PC-9 (cell line): ENCODE measurements at regions not wholly inside any gene's neighbourhood (a gene's known extent, or its start where the extent isn't known, plus 50 kb on each side); places are given as distances from the start of the nearest gene placed in this dataset.

Experiments
- BruUV-seq: library from RNA; stranded (reverse); fragments of 400-500 nt; replicated peaks from 2 replicates; lab custom pipeline; 2021; lab: Mats Ljungman, UMichigan
- CTCF ChIA-PET: fragments of 300-600 bp; sonication (Branson Sonifier 250); formaldehyde crosslinking; loops from one replicate; lab custom pipeline; 2022; ENCODE audit warnings: antibody characterized with exemption; lab: Charles Lee
- POLR2A ChIA-PET: fragments of 300-600 bp; sonication (Branson Sonifier 250); formaldehyde crosslinking; loops from one replicate; lab custom pipeline; 2022; ENCODE audit warnings: antibody characterized with exemption; ENCODE audit not compliant: unreplicated experiment; lab: Charles Lee
- DNase-seq, 2 experiments: peaks; one replicate each; pipeline versions ENCODE4 v3.0.0 to v3.0.0-alpha.2; 2015 to 2022; ENCODE audit warnings: mixed read lengths in 1 of 2
- H2AFZ ChIP-seq: fragments of 200-600 bp; sonication (generic); 2 replicates; pipeline ENCODE4 v1.8.1; 2017; ENCODE audit warnings: antibody characterized with exemption
- H3F3A ChIP-seq: fragments of 200-600 bp; sonication (generic); 2 replicates; pipeline ENCODE4 v1.8.1; 2017; ENCODE audit warnings: antibody characterized with exemption, mild to moderate bottlenecking, low read depth; ENCODE audit not compliant: insufficient read depth
- H3K27ac ChIP-seq: fragments of 200-600 bp; sonication (generic); 2 replicates; pipeline ENCODE4 v1.6.1; 2016; ENCODE audit warnings: mixed run types
- H3K27me3 ChIP-seq: fragments of 200-600 bp; sonication (generic); 2 replicates; pipeline ENCODE4 v1.6.1; 2016; ENCODE audit warnings: low read depth, mixed run types; ENCODE audit not compliant: insufficient read depth
- H3K36me3 ChIP-seq: fragments of 200-600 bp; sonication (generic); 2 replicates; pipeline ENCODE4 v1.6.1; 2016; ENCODE audit warnings: low read depth, mixed run types
- H3K4me1 ChIP-seq: fragments of 200-600 bp; sonication (generic); replicated peaks from 2 replicates; pipeline ENCODE4 v1.6.1; 2016; ENCODE audit warnings: mixed run types; ENCODE audit not compliant: insufficient read depth
- H3K4me2 ChIP-seq: fragments of 200-600 bp; sonication (generic); 2 replicates; pipeline ENCODE4 v1.6.1; 2017; ENCODE audit warnings: mixed run types
- H3K4me3 ChIP-seq: fragments of 200-600 bp; sonication (generic); 2 replicates; pipeline ENCODE4 v1.6.1; 2016; ENCODE audit warnings: mixed run types
- H3K79me2 ChIP-seq: fragments of 200-600 bp; sonication (generic); 2 replicates; pipeline ENCODE4 v1.6.1; 2017; ENCODE audit warnings: low read depth, mixed run types
- H3K9me2 ChIP-seq: fragments of 200-600 bp; sonication (generic); 2 replicates; pipeline ENCODE4 v1.8.1; 2017; ENCODE audit warnings: mild to moderate bottlenecking; ENCODE audit not compliant: insufficient read depth
- H3K9me3 ChIP-seq: fragments of 200-600 bp; sonication (generic); 2 replicates; pipeline ENCODE4 v1.8.1; 2016; ENCODE audit warnings: low read depth; ENCODE audit not compliant: insufficient read depth
- H4K20me1 ChIP-seq: fragments of 200-600 bp; sonication (generic); 2 replicates; pipeline ENCODE4 v1.8.1; 2017; ENCODE audit not compliant: insufficient read depth
- EZH2 ChIP-seq: fragments of 200-600 bp; sonication (generic); IDR thresholded peaks from 2 replicates; pipeline ENCODE4 v1.8.0; 2017; ENCODE audit warnings: antibody characterized with exemption, low read depth
- intact Hi-C: fragments of 100-400 bp; cut with micrococcal nuclease; formaldehyde crosslinking; loops from one replicate; pipeline ENCODE4 v1.10.0; 2022; ENCODE audit not compliant: unreplicated experiment
- TF ChIP-seq, protein P1 (sequence below): fragments of 200-600 bp; sonication (generic); conservative IDR thresholded peaks from 2 replicates; pipeline ENCODE4 v1.6.1; 2017; ENCODE audit warnings: mixed run types, antibody characterized with exemption, mild to moderate bottlenecking, moderate library complexity

GRCh38 chr12:100698518-100698917 is 96.1 kb upstream of the ANO4 start:
- TF ChIP-seq, protein P1, sequence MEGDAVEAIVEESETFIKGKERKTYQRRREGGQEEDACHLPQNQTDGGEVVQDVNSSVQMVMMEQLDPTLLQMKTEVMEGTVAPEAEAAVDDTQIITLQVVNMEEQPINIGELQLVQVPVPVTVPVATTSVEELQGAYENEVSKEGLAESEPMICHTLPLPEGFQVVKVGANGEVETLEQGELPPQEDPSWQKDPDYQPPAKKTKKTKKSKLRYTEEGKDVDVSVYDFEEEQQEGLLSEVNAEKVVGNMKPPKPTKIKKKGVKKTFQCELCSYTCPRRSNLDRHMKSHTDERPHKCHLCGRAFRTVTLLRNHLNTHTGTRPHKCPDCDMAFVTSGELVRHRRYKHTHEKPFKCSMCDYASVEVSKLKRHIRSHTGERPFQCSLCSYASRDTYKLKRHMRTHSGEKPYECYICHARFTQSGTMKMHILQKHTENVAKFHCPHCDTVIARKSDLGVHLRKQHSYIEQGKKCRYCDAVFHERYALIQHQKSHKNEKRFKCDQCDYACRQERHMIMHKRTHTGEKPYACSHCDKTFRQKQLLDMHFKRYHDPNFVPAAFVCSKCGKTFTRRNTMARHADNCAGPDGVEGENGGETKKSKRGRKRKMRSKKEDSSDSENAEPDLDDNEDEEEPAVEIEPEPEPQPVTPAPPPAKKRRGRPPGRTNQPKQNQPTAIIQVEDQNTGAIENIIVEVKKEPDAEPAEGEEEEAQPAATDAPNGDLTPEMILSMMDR: no peak
- TF ChIP-seq EZH2: no peak
- no peak overlapping the region for H2AFZ ChIP-seq
- intact Hi-C loops: no loop called here
- no peak overlapping the region for H3K4me2 ChIP-seq
- H3K27me3 ChIP-seq: 0 out of 2 replicates have a peak, but pooled peaks cover 3% of the 10 kb centered on the region
- H3K36me3 ChIP-seq: no peaks in the 10 kb centered on the region
- H3K4me3 ChIP-seq: no peak overlapping the region
- no peaks in the 10 kb centered on the region for H4K20me1 ChIP-seq
- H3K9me2 ChIP-seq: no peaks in the 10 kb centered on the region
- no peak overlapping the region for H3K27ac ChIP-seq
- H3K79me2 ChIP-seq: no peaks in the 10 kb centered on the region
- H3K4me1 ChIP-seq: no peaks in the 10 kb centered on the region
- ChIA-PET CTCF (no interaction called here), POLR2A (no interaction called here)
- DNase-seq: no peak
- no peaks in the 10 kb centered on the region for H3K9me3 ChIP-seq
- no peaks in the 10 kb centered on the region for H3F3A ChIP-seq
- no TSS peak for BruUV-seq

GRCh38 chr12:100699209-100699608 is 95.4 kb upstream of the ANO4 start:
- POLR2A ChIA-PET: no interaction called here
- H3K36me3 ChIP-seq: no peaks in the 10 kb centered on the region
- intact Hi-C loops: no loop called here
- no peaks in the 10 kb centered on the region for H4K20me1 ChIP-seq
- no peaks in the 10 kb centered on the region for H3K9me3 ChIP-seq
- H3K4me3 ChIP-seq: no peak overlapping the region
- CTCF ChIA-PET: no interaction called here
- DNase-seq: no peak
- H3K79me2 ChIP-seq: no peaks in the 10 kb centered on the region
- 0 out of 2 replicates have a peak, but pooled peaks cover 3% of the 10 kb centered on the region for H3K27me3 ChIP-seq
- H2AFZ ChIP-seq: no peak overlapping the region
- no peaks in the 10 kb centered on the region for H3F3A ChIP-seq
- H3K4me2 ChIP-seq: no peak overlapping the region
- H3K4me1 ChIP-seq: no peaks in the 10 kb centered on the region
- no peak overlapping the region for H3K27ac ChIP-seq
- BruUV-seq: no TSS peak
- TF ChIP-seq EZH2: no peak
- TF ChIP-seq, protein P1: no peak
- H3K9me2 ChIP-seq: no peaks in the 10 kb centered on the region

DNA sequence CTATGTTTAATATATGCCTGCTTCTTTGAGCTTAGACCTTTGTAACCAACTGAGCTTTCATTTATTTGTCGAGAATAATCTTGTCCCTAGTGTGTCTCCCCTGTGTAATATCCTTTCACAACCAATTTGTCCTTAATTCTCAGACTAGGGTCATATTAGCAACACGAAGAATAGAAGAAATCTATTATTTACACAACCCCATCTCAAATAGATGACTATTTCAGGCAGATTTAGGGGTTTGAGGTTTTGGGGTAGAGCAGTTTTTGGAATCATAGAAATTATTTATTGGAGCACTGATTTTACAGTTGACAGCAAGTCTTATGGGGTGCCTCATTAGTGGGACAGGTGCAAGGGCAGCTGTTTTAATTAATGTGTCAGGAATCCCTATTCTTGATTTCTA is 91.2 kb upstream of the ANO4 start:
- no peaks in the 10 kb centered on the region for H3K4me1 ChIP-seq
- intact Hi-C loops: no loop called here
- no peak overlapping the region for H2AFZ ChIP-seq
- H3K79me2 ChIP-seq: no peaks in the 10 kb centered on the region
- H3K4me3 ChIP-seq: no peak overlapping the region
- no TSS peak for BruUV-seq
- H3K27ac ChIP-seq: no peak overlapping the region
- no peaks in the 10 kb centered on the region for H3F3A ChIP-seq
- ChIA-PET CTCF (no interaction called here), POLR2A (no interaction called here)
- no peak overlapping the region for H3K4me2 ChIP-seq
- H3K27me3 ChIP-seq: 0 out of 2 replicates have a peak, but pooled peaks cover 3% of the 10 kb centered on the region
- no peaks in the 10 kb centered on the region for H4K20me1 ChIP-seq
- no peak for TF ChIP-seq EZH2
- TF ChIP-seq, protein P1: no peak
- no peaks in the 10 kb centered on the region for H3K36me3 ChIP-seq
- no peaks in the 10 kb centered on the region for H3K9me2 ChIP-seq
- no peaks in the 10 kb centered on the region for H3K9me3 ChIP-seq
- no peak for DNase-seq
